Chondrocyte (in vitro differentiated cells): ENCODE measurements at regions not wholly inside any gene's neighbourhood (a gene's known extent, or its start where the extent isn't known, plus 50 kb on each side); places are given as distances from the start of the nearest gene placed in this dataset.
A peak's percentile ranks its signal among the peaks of the same experiment; 100 is the strongest.

Source experiments
- DNase-seq: peaks from one replicate; pipeline ENCODE4 v3.0.0; 2021; ENCODE audit warnings: mixed read lengths, low spot score
- H3K27ac Mint-ChIP-seq: one replicate; pipeline ENCODE4 v1.8.0; 2021; ENCODE audit warnings: mild to moderate bottlenecking, moderate library complexity, mixed read lengths; ENCODE audit not compliant: unreplicated experiment
- H3K27me3 Mint-ChIP-seq: 2 replicates; pipeline ENCODE4 v1.8.0; 2021; ENCODE audit warnings: low read depth, mixed read lengths
- H3K36me3 Mint-ChIP-seq: 2 replicates; pipeline ENCODE4 v1.8.0; 2021; ENCODE audit warnings: low read depth, mixed read lengths
- H3K4me1 Mint-ChIP-seq: 2 replicates; pipeline ENCODE4 v1.8.0; 2021; ENCODE audit warnings: low read depth, mild to moderate bottlenecking, mixed read lengths
- H3K4me3 Mint-ChIP-seq: one replicate; pipeline ENCODE4 v1.8.0; 2021; ENCODE audit warnings: mild to moderate bottlenecking, moderate library complexity, mixed read lengths; ENCODE audit not compliant: unreplicated experiment
- H3K9me3 Mint-ChIP-seq: 2 replicates; pipeline ENCODE4 v1.8.0; 2021; ENCODE audit warnings: low read depth, mixed read lengths
- TF ChIP-seq, protein P1 (sequence below): fragments of 200-600 bp; sonication (generic); IDR thresholded peaks from 2 replicates; pipeline ENCODE4 v1.5.0; 2021; ENCODE audit warnings: antibody characterized with exemption, mild to moderate bottlenecking, moderate library complexity

DNA sequence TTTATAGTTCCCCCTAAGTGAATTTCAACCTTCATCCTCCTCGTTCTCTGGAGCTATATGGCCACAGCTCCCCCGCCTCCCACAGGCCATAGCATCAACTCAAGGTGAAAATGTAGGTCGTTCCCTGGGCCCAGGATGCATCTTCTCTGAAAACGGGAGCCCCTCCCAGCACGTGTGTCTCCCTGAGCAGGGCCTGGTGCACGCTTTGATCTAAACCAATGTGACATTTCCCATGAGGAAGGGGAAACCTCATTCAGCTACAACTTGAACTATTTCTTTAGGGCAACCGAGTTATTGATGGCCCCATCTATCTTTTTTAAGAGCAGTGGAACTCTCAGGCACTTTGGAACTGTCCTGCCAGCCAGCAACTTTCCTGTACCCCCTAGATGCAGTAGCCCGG is 57.8 kb upstream of the BACE2 start:
- no peak overlapping the region for H3K27ac Mint-ChIP-seq
- no peaks in the 10 kb centered on the region for H3K36me3 Mint-ChIP-seq
- no peak for DNase-seq
- H3K27me3 Mint-ChIP-seq: peaks cover 14% of the 10 kb centered on the region
- no peaks in the 10 kb centered on the region for H3K9me3 Mint-ChIP-seq
- H3K4me1 Mint-ChIP-seq: peaks cover 20% of the 10 kb centered on the region
- no peak overlapping the region for H3K4me3 Mint-ChIP-seq
- TF ChIP-seq, protein P1, sequence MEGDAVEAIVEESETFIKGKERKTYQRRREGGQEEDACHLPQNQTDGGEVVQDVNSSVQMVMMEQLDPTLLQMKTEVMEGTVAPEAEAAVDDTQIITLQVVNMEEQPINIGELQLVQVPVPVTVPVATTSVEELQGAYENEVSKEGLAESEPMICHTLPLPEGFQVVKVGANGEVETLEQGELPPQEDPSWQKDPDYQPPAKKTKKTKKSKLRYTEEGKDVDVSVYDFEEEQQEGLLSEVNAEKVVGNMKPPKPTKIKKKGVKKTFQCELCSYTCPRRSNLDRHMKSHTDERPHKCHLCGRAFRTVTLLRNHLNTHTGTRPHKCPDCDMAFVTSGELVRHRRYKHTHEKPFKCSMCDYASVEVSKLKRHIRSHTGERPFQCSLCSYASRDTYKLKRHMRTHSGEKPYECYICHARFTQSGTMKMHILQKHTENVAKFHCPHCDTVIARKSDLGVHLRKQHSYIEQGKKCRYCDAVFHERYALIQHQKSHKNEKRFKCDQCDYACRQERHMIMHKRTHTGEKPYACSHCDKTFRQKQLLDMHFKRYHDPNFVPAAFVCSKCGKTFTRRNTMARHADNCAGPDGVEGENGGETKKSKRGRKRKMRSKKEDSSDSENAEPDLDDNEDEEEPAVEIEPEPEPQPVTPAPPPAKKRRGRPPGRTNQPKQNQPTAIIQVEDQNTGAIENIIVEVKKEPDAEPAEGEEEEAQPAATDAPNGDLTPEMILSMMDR: no peak

DNA sequence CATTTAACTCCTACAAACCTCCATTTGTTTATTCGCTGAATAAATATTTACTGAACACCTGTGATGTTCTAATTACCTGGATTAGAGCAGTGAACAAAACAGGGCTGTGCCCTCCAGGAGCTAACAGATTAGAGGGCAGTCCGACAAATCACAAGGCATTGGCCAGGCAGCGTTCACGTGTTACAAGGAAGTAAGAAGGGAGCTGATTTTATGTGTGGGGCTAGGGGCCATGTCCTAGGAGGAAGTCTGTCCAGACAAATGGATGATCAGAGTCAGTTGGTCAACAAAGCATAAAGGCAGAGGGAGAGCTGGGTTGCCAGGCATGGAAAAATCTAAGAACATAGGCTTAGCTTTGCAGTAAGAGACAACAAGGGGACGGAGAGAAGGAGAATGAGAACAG is 57.3 kb upstream of the BACE2 start:
- no peak overlapping the region for H3K27ac Mint-ChIP-seq
- no peak for DNase-seq
- H3K4me1 Mint-ChIP-seq: peaks cover 20% of the 10 kb centered on the region
- TF ChIP-seq, protein P1: no peak
- peaks cover 14% of the 10 kb centered on the region for H3K27me3 Mint-ChIP-seq
- no peaks in the 10 kb centered on the region for H3K9me3 Mint-ChIP-seq
- H3K4me3 Mint-ChIP-seq: no peak overlapping the region
- no peaks in the 10 kb centered on the region for H3K36me3 Mint-ChIP-seq

DNA sequence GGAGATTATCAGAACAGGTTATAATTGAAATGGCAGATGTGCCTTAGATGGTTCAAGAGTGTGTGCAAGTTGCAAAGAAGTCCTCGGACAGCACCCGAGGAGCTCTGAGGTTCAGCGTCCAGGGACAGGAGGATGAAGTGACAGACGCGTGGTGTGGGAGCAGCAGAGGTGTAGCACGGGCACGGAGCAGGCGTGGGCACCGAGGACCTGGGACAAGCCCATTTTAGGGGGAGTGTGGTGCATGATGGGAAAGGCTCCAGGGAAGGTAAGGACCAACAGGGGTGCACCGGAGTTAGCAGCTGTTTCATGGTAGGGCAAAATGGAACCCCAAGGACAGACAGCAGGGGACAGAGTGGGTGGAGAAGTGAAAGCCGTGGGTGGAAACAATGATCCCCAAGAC is 56.3 kb upstream of the BACE2 start:
- DNase-seq: no peak
- TF ChIP-seq, protein P1: no peak
- Mint-ChIP-seq H3K4me1 (peaks cover 20% of the 10 kb centered on the region), H3K4me3 (no peak overlapping the region), H3K27ac (no peak overlapping the region), H3K9me3 (no peaks in the 10 kb centered on the region), H3K27me3 (peaks cover 12% of the 10 kb centered on the region), H3K36me3 (no peaks in the 10 kb centered on the region)

DNA sequence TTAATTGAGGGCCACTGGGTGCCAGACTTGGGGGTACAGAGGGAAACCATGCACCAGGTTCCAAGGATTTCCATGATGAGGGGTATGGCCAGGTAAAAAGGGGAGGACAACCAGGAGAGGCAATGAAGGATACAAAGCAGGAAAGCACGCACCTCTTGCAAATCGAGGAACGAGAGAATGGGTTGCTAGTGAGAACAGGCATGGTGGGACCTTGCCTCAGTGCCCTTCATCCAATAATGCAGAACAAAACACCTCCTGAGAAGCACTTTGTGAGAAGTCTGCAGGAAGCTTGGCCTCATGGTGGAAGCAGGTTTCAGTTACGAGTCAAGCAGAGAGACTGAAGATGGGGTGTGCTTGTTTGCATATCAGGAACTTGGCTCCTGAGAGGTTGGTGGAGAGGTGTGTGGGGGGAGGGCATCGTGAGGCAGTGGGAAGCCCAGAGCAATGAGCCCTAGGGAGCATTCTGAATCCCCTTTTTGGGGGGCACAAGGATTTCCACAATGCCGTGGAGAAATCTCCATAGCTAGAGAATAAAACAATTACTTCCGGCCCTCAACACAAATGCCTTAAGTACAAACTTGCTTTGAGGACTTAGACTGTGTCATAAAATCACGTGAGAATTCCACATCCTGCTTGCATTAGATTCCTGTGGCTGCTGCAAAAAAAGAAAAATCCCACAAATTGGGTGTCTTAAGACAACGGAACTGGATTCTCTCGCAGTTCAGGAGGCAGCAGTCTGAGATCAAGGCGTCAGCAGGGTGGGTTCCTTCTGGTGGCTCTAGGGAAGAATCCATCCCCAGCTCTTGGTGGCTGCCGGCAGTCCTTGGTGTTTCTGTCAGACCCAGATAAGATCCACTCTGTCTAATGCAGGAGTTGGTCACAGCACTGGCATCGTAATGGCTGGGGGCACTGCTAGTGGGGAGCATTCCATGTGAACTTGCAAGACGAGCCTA is 54.9 kb upstream of the BACE2 start:
- Mint-ChIP-seq H3K9me3 (no peaks in the 10 kb centered on the region), H3K4me1 (peaks cover 20% of the 10 kb centered on the region)

DNA sequence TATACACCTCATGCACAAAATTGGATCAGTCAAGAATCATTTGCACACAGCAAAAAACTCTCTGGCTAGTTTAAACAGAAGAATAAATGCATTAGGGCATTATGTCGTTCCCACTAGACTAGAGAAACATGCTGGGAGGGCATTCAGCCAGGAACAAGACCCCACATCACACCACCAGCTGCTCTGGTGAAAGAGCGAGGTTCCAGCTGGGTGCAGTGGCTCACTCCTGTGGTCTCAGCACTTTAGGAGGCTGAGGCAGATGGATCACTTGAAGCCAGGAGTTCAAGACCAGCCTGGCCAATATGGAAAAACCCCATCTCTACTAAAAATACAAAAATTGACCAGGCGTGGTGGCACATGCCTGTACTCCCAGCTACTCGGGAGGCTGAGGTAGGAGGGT is 52.1 kb upstream of the BACE2 start:
- Mint-ChIP-seq H3K4me1 (peaks cover 20% of the 10 kb centered on the region), H3K27me3 (peaks cover 5% of the 10 kb centered on the region), H3K9me3 (no peaks in the 10 kb centered on the region), H3K27ac (no peak overlapping the region), H3K36me3 (no peaks in the 10 kb centered on the region), H3K4me3 (no peak overlapping the region)
- no peak for DNase-seq
- TF ChIP-seq, protein P1: no peak

More for the DNA sequence above, 54.9 kb upstream of the BACE2 start:
- no peaks in the 10 kb centered on the region for H3K36me3 Mint-ChIP-seq
- H3K27ac Mint-ChIP-seq: peak overlapping the region; percentile 91
- no peak for DNase-seq
- H3K4me3 Mint-ChIP-seq: peak overlapping the region; percentile 64
- H3K27me3 Mint-ChIP-seq: peaks cover 8% of the 10 kb centered on the region
- TF ChIP-seq, protein P1: no peak
